PC-9 (cell line): ENCODE measurements at regions not wholly inside any gene's neighbourhood (a gene's known extent, or its start where the extent isn't known, plus 50 kb on each side); places are given as distances from the start of the nearest gene placed in this dataset.

Source experiments
- CTCF ChIP-seq: fragments of 200-600 bp; sonication (generic); conservative IDR thresholded peaks from 2 replicates; pipeline ENCODE4 v1.6.1; 2017; ENCODE audit warnings: mixed run types, antibody characterized with exemption, mild to moderate bottlenecking, moderate library complexity
- EZH2 ChIP-seq: fragments of 200-600 bp; sonication (generic); IDR thresholded peaks from 2 replicates; pipeline ENCODE4 v1.8.0; 2017; ENCODE audit warnings: antibody characterized with exemption, low read depth

GRCh38 chr1:4221107-4221506 lies 321.0 kb upstream of the C1orf174 start:
- TF ChIP-seq CTCF (no peak), EZH2 (no peak)
